Pancreas (tissue), 10 donors: ENCODE measurements at regions not wholly inside any gene's neighbourhood (a gene's known extent, or its start where the extent isn't known, plus 50 kb on each side); places are given as distances from the start of the nearest gene placed in this dataset.

Experiments
- ATAC-seq, 4 donors: fragments of 200-7000 bp; cut with Tn5 transposase; one replicate each; pipeline versions ENCODE4 v1.8.0 to v1.9.1; 2020; ENCODE audit warnings: mild to moderate bottlenecking in 4 of 4, moderate library complexity in 4 of 4
- DNase-seq, 6 donors: peaks; one replicate each; pipeline ENCODE4 v3.0.0-alpha.2; 2020
- FAIRE-seq: peaks from 2 replicates; lab custom pipeline; 2012; peaks lifted over from hg19 to GRCh38; lab: Jason Lieb, UNC
- H3K27ac ChIP-seq, 4 donors: fragments of 200-600 bp; sonication (generic); 1 replicate in 3 of 4; 2 replicates in 1 of 4; pipeline versions ENCODE4 v1.5.0 to v1.8.0; 2020
- H3K27me3 ChIP-seq, 4 donors: fragments of 200-600 bp; one replicate each; pipeline ENCODE4 v1.8.0; 2021
- H3K36me3 ChIP-seq, 3 donors: fragments of 200-600 bp; sonication (generic) in 1 of 3; one replicate each; pipeline versions ENCODE4 v1.5.0 to v1.8.0; 2020 to 2021
- H3K4me1 ChIP-seq, 3 donors: fragments of 200-600 bp; one replicate each; pipeline ENCODE4 v1.8.0; 2021
- H3K4me3 ChIP-seq, 4 donors: fragments of 200-600 bp; sonication (generic) in 2 of 4; one replicate each; pipeline versions ENCODE4 v1.5.0 to v1.8.0; 2020 to 2021
- H3K9me3 ChIP-seq, 4 donors: fragments of 200-600 bp; one replicate each; pipeline ENCODE4 v1.8.0; 2021
- WGBS, 2 donors: extraction: QIAGEN DNeasy Blood & Tissue Kit; methylation state at CpG; one replicate each; pipeline ENCODE4 v1.1.7; 2013; 5-methylcytosine and 5-hydroxymethylcytosine counted together
- intact Hi-C, 3 donors: fragments of 100-400 bp; cut with DNase I; formaldehyde crosslinking; loops; one replicate each; pipeline versions ENCODE4 v1.11.1 to v1.14.2; 2022
- TF ChIP-seq, protein P1 (sequence below), 4 donors: fragments of 200-600 bp; sonication (generic) in 3 of 4; IDR thresholded peaks; one replicate each; pipeline versions ENCODE4 v1.5.0 to v1.8.0; 2021; ENCODE audit warnings: antibody characterized with exemption in 4 of 4
- donor health status: healthy with polysubstance abuse.
- donor health status: DM: no; HTN: no; CAD: no; lungs with moderate emphysema.
- donor health status: DM: no; HTN: no; CAD: no.
- donor health status: control.
- donor health status: control.
- donor health status: Bipolar disorder and iron deficiency.
- donor health status: DM: yes; HTN: yes; CAD: no.
- donor health status: DM: no; HTN: no; CAD: no.
- donor health status: DM: no; HTN: no; CAD: no.
- donor health status: DM: yes; HTN: yes; CAD: no.

- Histone ChIP-seq H3K9me3 (no peaks in the 10 kb centered on the region), H3K27me3 (no peaks in the 10 kb centered on the region), H3K27ac (no peak overlapping the region), H3K36me3 (no peaks in the 10 kb centered on the region), H3K4me3 (no peak overlapping the region), H3K4me1 (no peaks in the 10 kb centered on the region)
- FAIRE-seq, result no peak
- intact Hi-C loops, result no loop called here
- ATAC-seq, result no peak
- TF ChIP-seq, protein P1, sequence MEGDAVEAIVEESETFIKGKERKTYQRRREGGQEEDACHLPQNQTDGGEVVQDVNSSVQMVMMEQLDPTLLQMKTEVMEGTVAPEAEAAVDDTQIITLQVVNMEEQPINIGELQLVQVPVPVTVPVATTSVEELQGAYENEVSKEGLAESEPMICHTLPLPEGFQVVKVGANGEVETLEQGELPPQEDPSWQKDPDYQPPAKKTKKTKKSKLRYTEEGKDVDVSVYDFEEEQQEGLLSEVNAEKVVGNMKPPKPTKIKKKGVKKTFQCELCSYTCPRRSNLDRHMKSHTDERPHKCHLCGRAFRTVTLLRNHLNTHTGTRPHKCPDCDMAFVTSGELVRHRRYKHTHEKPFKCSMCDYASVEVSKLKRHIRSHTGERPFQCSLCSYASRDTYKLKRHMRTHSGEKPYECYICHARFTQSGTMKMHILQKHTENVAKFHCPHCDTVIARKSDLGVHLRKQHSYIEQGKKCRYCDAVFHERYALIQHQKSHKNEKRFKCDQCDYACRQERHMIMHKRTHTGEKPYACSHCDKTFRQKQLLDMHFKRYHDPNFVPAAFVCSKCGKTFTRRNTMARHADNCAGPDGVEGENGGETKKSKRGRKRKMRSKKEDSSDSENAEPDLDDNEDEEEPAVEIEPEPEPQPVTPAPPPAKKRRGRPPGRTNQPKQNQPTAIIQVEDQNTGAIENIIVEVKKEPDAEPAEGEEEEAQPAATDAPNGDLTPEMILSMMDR (IDR thresholded peaks at IDR 0.05), result no peak
- DNase-seq, result no peak
- WGBS, 2 donors, result 17 to 23% methylated on average over 4 of the region's 4 CpGs
These were observed 241.8 kb upstream of the MMS22L start for GRCh38 chr6:97524811-97525210.

GRCh38 chr6:97535800-97536199, 252.8 kb upstream of the MMS22L start:
- Histone ChIP-seq H3K36me3 (no peaks in the 10 kb centered on the region), H3K4me3 (no peak overlapping the region), H3K27ac (no peak overlapping the region), H3K4me1 (no peaks in the 10 kb centered on the region), H3K27me3 (no peaks in the 10 kb centered on the region), H3K9me3 (no peaks in the 10 kb centered on the region)
- FAIRE-seq, result no peak
- WGBS, 2 donors, result 65 to 81% methylated on average over 2 of the region's 2 CpGs
- no peak for DNase-seq
- intact Hi-C loops, result no loop called here
- ATAC-seq, result no peak
- TF ChIP-seq, protein P1 (IDR thresholded peaks at IDR 0.05), result no peak

- DNase-seq (no peak), FAIRE-seq (no peak), ATAC-seq (no peak)
- intact Hi-C loops, result no loop called here
- Histone ChIP-seq H3K36me3 (no peaks in the 10 kb centered on the region), H3K4me3 (no peak overlapping the region), H3K27me3 (no peaks in the 10 kb centered on the region), H3K4me1 (no peaks in the 10 kb centered on the region), H3K27ac (no peak overlapping the region), H3K9me3 (no peaks in the 10 kb centered on the region)
- WGBS, 2 donors, result 57 to 65% methylated on average over 1 of the region's 1 CpG
- TF ChIP-seq, protein P1 (IDR thresholded peaks at IDR 0.05), result no peak
These were observed 265.3 kb upstream of the MMS22L start for GRCh38 chr6:97548354-97548753.

DNA sequence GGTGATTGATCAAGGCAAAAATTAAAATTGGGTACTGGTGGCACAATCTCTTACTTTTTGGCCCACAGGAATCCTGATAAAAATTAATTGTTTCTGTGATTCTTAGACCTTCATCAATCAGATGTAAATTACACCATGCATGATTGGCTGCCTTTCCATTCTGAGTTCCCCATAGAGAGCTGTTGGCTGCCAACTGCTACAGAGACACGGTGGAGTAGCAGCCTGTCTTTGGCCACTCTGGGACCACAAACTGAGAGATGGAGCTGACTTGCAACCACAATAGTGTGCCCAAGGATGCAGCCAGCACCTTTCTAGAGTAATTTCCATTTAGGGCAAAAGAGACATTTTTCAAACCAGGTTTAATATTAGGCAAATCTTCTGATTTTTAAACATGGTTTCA, 274.3 kb upstream of the MMS22L start:
- no peak overlapping the region for H3K27ac ChIP-seq
- no peak overlapping the region for H3K4me3 ChIP-seq
- DNase-seq (no peak), ATAC-seq (no peak), FAIRE-seq (no peak)
- H3K27me3 ChIP-seq, result no peaks in the 10 kb centered on the region
- no peaks in the 10 kb centered on the region for H3K36me3 ChIP-seq
- intact Hi-C loops, result no loop called here
- no peaks in the 10 kb centered on the region for H3K9me3 ChIP-seq
- 8 to 39% methylated on average over 1 of the region's 1 CpG for WGBS, 2 donors
- TF ChIP-seq, protein P1 (IDR thresholded peaks at IDR 0.05), result no peak
- H3K4me1 ChIP-seq, result no peaks in the 10 kb centered on the region

- no peaks in the 10 kb centered on the region for H3K27me3 ChIP-seq
- 76 to 77% methylated on average over 5 of the region's 5 CpGs for WGBS, 2 donors
- no peaks in the 10 kb centered on the region for H3K36me3 ChIP-seq
- FAIRE-seq, result no peak
- H3K27ac ChIP-seq, result no peak overlapping the region
- H3K4me3 ChIP-seq, result no peak overlapping the region
- no peaks in the 10 kb centered on the region for H3K9me3 ChIP-seq
- no peak for ATAC-seq
- no peak for DNase-seq
- intact Hi-C loops, result no loop called here
- H3K4me1 ChIP-seq, result no peaks in the 10 kb centered on the region
- TF ChIP-seq, protein P1 (IDR thresholded peaks at IDR 0.05), result no peak
These were observed 280.5 kb upstream of the MMS22L start for GRCh38 chr6:97563529-97563928.
